Body of pancreas (tissue), 4 donors: ENCODE measurements at regions not wholly inside any gene's neighbourhood (a gene's known extent, or its start where the extent isn't known, plus 50 kb on each side); places are given as distances from the start of the nearest gene placed in this dataset.

ENCODE experiments used
- POLR2A ChIP-seq, 3 donors: fragments of 450-650 bp; IDR thresholded peaks; one replicate each; pipeline ENCODE4 v1.6.1; 2016; ENCODE audit warnings: antibody characterized with exemption in 3 of 3, mild to moderate bottlenecking in 2 of 3
- TF ChIP-seq, protein P1 (sequence below), 7 experiments: fragments of 450-650 bp in 4 of 7; fragments of 200-600 bp in 3 of 7; sonication (generic) in 3 of 7; IDR thresholded peaks; one replicate each; pipeline ENCODE4 v1.5.1; 2016 to 2019; ENCODE audit warnings: antibody characterized with exemption in 7 of 7

DNA sequence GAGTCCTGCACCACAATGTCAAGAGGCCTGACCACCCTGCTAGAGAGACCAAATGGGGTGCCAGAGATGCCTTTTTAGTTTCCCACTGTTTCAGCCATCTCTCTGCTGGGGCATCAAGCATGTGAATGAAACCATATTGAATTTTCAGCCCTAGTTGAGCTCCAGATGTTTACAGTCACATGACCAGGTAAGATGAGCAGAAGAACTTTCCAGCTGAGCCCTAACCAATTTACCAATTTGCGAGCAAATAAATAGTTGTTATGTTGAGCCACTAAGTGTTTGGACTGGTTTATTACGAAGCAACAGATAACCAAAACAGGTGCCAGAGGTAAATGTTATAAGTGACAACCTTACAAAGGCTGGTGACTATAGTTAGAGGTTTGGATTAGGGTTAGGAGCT lies 209.1 kb upstream of the CCL2 start:
- TF ChIP-seq, protein P1, sequence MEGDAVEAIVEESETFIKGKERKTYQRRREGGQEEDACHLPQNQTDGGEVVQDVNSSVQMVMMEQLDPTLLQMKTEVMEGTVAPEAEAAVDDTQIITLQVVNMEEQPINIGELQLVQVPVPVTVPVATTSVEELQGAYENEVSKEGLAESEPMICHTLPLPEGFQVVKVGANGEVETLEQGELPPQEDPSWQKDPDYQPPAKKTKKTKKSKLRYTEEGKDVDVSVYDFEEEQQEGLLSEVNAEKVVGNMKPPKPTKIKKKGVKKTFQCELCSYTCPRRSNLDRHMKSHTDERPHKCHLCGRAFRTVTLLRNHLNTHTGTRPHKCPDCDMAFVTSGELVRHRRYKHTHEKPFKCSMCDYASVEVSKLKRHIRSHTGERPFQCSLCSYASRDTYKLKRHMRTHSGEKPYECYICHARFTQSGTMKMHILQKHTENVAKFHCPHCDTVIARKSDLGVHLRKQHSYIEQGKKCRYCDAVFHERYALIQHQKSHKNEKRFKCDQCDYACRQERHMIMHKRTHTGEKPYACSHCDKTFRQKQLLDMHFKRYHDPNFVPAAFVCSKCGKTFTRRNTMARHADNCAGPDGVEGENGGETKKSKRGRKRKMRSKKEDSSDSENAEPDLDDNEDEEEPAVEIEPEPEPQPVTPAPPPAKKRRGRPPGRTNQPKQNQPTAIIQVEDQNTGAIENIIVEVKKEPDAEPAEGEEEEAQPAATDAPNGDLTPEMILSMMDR (IDR thresholded peaks at IDR 0.05): no peak
- no peak for TF ChIP-seq POLR2A (IDR thresholded peaks at IDR 0.05)
